HFF-Myc (cell line): ENCODE measurements at regions not wholly inside any gene's neighbourhood (a gene's known extent, or its start where the extent isn't known, plus 50 kb on each side); places are given as distances from the start of the nearest gene placed in this dataset.

Experiments
- DNase-seq: peaks from one replicate; pipeline ENCODE4 v3.0.0-alpha.2; 2011; ENCODE audit warnings: low read depth; ENCODE audit errors: extremely low read depth
- H3K4me3 ChIP-seq: replicated peaks from 2 replicates; pipeline ENCODE4 v1.5.1; 2011; ENCODE audit warnings: low read depth, mild to moderate bottlenecking, control low read depth, low read length
- TF ChIP-seq, protein P1 (sequence below): IDR thresholded peaks from 2 replicates; pipeline ENCODE4 v1.5.1; 2012; ENCODE audit warnings: mild to moderate bottlenecking, low read depth, low read length, control low read depth; ENCODE audit errors: missing control alignments

DNA sequence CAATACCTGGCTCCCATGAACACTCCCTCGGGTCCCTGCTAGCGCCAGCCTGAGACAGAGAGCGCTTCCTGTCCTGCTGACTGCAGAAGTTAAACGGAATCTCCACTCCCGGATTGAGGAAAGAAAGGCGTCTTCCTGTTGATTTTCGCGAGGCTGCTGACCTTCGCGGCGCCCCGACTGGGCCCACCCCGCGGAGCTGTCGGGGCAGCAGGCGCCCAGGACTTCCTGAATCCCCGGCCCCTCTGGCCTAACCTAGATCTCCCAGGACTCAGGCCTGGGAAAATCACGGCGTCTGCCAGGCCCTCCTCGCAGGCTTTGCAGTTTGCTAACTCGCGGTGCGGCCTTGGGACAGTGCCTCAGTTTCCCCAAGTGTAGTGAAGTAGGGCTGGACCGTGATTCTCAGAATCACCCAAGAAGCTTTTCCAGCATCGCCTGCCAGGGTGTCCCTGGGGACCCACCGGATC lies 108.8 kb downstream of the KCTD15 start:
- DNase-seq = no peak
- TF ChIP-seq, protein P1, sequence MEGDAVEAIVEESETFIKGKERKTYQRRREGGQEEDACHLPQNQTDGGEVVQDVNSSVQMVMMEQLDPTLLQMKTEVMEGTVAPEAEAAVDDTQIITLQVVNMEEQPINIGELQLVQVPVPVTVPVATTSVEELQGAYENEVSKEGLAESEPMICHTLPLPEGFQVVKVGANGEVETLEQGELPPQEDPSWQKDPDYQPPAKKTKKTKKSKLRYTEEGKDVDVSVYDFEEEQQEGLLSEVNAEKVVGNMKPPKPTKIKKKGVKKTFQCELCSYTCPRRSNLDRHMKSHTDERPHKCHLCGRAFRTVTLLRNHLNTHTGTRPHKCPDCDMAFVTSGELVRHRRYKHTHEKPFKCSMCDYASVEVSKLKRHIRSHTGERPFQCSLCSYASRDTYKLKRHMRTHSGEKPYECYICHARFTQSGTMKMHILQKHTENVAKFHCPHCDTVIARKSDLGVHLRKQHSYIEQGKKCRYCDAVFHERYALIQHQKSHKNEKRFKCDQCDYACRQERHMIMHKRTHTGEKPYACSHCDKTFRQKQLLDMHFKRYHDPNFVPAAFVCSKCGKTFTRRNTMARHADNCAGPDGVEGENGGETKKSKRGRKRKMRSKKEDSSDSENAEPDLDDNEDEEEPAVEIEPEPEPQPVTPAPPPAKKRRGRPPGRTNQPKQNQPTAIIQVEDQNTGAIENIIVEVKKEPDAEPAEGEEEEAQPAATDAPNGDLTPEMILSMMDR = no peak
- peak overlapping the region; percentile 28 for H3K4me3 ChIP-seq

DNA sequence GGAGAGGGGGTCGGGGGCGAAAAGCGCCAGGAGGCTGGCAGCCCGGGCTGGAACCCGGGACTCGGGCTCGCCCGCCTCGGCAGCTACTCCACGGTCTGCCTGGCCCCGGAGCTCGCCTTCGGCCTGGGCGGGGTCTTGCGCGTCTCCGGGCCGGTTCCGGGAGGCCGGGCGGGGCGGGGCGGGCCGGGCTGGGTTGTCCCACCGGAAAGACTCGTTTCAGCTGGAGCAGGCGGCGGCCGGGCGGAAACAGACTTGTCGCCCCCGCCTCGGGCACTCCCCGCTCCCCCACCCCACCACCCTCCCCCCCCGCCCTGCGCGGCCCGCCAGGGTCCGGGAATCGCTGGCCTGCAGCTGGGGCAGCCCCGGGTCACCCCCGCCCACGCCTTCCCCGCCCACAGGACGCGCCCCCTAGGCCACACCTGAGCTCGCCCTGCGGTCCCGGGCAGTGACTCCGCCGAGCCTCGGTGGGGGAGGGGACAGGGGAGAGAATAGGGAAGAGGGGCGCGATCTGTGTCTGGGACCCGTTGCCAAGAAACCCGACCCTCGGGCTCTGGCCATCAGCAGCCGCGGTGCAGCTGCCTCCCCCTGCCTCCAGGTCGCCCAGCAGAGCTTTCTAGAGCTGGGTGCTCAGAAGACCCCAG lies 109.4 kb downstream of the KCTD15 start:
- peak overlapping the region; percentile 28 for H3K4me3 ChIP-seq
- no peak for DNase-seq
- TF ChIP-seq, protein P1 = no peak

DNA sequence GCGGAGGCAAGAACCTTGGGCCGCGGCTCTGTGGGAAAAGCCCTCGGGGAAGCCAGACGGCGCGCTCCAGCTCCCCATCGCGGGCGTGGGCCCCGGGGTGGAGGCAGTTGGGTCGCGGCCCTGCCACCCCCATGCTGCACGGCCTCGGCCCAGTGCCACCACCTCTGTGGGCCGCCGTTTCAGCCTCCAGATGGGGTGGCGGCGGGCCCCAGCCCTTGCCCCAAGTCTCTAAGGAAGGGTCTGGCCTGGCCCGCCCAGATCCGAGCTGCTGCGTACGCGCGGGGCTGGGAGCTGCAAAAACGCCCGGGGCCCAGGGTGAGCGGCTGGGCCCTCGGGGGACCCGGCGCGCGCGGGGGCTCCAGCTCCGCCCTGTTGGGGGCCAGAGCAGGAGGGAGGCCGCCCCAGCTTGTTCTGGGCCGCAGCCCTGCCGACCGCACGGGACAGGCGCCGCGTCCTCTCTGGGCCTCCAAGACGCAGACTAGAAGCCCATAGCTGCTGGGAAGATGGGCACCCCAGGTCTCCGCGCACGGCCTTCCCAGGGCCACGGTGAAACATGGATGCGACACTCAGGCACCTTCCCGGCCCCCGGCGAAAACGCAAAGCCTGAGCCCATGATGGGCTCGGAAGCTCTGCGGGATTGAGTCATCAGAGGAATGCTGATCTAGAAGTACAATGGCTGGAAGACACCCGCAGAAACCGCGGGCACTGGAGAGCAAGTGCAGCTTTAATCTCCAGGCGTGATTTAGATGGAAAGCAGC lies 110.1 kb downstream of the KCTD15 start:
- TF ChIP-seq, protein P1 = no peak
- no peak overlapping the region for H3K4me3 ChIP-seq
- DNase-seq = no peak

DNA sequence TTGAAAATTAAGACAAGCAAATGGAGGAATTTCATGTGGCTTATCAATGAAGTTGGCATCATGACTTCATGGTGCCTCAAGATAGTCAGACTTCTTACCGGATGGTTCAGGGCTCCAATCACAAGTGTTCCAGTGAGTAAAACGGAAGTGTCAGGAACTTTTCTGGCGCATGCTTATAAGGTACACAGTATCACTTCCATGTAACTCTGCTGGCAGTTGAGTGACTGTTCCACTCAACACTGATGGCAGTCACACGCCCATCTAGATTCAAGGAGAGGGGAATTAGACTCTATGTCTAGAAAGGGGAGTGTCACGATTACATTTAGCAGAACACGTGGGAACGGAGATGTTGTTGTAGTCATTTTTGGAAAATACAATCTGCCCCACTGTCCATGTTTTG lies 114.3 kb downstream of the KCTD15 start:
- TF ChIP-seq, protein P1 = no peak
- H3K4me3 ChIP-seq = no peak overlapping the region
- DNase-seq = no peak

DNA sequence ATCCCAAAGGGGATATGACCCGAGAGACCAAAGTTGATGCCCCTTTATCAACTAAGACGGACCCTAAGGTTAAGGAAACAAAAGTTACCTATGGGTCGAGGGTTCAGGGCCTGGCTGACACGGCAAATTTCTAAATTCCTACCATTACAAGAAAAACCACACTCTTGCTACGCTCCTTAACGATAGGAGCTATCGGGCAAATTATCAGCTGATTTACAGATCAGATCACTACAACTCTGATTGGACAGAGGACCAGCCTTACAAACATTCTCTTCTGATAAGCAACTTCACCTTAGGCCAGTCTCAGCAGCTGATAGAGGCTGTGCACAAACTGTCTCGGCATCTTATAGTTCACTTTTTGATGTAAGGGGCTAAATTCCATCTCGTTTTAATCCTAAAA lies 117.9 kb downstream of the KCTD15 start:
- no peak for DNase-seq
- no peak overlapping the region for H3K4me3 ChIP-seq
- TF ChIP-seq, protein P1 = no peak

GRCh38 chr19:33916792-33917191 lies 120.1 kb downstream of the KCTD15 start:
- TF ChIP-seq, protein P1 = no peak
- DNase-seq = no peak

DNA sequence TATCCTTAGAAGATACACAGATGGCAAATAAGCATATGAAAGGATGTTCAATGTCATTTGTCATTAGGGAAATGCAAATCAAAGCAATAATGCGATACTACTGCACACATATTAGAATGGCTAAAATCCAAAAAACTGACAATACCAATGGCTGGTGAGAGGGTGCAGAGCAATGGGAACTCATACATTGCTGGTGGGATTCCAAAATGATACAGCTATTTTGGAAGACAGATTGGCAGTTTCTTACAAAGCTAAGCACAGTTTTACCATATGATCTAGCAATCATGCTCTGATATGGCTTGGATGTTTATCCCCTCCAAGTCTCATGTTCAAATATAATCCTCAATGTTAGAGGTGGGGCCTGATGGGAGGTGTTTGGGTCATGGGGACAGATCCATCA lies 122.6 kb downstream of the KCTD15 start:
- no peak overlapping the region for H3K4me3 ChIP-seq
- no peak for DNase-seq
- TF ChIP-seq, protein P1 = no peak

More at GRCh38 chr19:33916792-33917191, 120.1 kb downstream of the KCTD15 start:
- no peak overlapping the region for H3K4me3 ChIP-seq
